Hepatocyte (in vitro differentiated cells): ENCODE measurements at regions not wholly inside any gene's neighbourhood (a gene's known extent, or its start where the extent isn't known, plus 50 kb on each side); places are given as distances from the start of the nearest gene placed in this dataset.

Experiments
- CTCF ChIP-seq: fragments of 200-600 bp; sonication (generic); IDR thresholded peaks from 2 replicates; pipeline ENCODE4 v1.5.1; 2016; ENCODE audit warnings: antibody characterized with exemption, mild to moderate bottlenecking; ENCODE audit not compliant: poor library complexity
- EZH2 ChIP-seq: fragments of 200-600 bp; sonication (generic); IDR thresholded peaks from 2 replicates; pipeline ENCODE4 v1.6.1; 2016; ENCODE audit warnings: antibody characterized with exemption, mild to moderate bottlenecking, borderline replicate concordance
- EZH2phosphoT487 ChIP-seq: fragments of 200-600 bp; sonication (generic); IDR thresholded peaks from one replicate; pipeline ENCODE4 v1.6.1; 2018; ENCODE audit warnings: antibody characterized with exemption, mild to moderate bottlenecking, low read depth, moderate library complexity; ENCODE audit not compliant: unreplicated experiment, severe bottlenecking

- TF ChIP-seq CTCF (no peak), EZH2phosphoT487 (no peak), EZH2 (no peak)
These were observed 541.0 kb downstream of the DTWD2 start for GRCh38 chr5:118447350-118447749.
